ENCODE measurements at regions not wholly inside any gene's neighbourhood (a gene's known extent, or its start where the extent isn't known, plus 50 kb on each side); places are given as distances from the start of the nearest gene placed in this dataset.

- no TSS peak for BruUV-seq (replicated peaks)
- Histone ChIP-seq H3K4me3 (replicated peaks in 1 of 3; ENCODE audit: insufficient read depth in 1 of 3, low read depth in 2 of 3, low read length in 3 of 3) (no peak overlapping the region), H3K4me2 (ENCODE audit: low read depth, low read length) (no peak overlapping the region), H3K27ac (ENCODE audit: extremely low read length, insufficient read depth, low read length) (no peak overlapping the region), H3K9ac (ENCODE audit: insufficient read depth, low read depth, low read length) (no peak overlapping the region), H3K9me3 (ENCODE audit: low read length) (peaks cover 67% of the 10 kb centered on the region), H3K79me2 (ENCODE audit: insufficient read depth, low read length) (no peaks in the 10 kb centered on the region), H3K4me1 (ENCODE audit: insufficient read depth, low read length) (no peaks in the 10 kb centered on the region), H2AFZ (ENCODE audit: low read length) (no peak overlapping the region), H3K27me3 (ENCODE audit: control insufficient read depth in 1 of 2, insufficient read depth in 2 of 2, low read length in 2 of 2) (no peaks in the 10 kb centered on the region), H3K36me3 (replicated peaks in 1 of 2; ENCODE audit: control insufficient read depth in 1 of 2, insufficient read depth in 2 of 2, low read length in 2 of 2) (no peaks in the 10 kb centered on the region), H4K20me1 (ENCODE audit: insufficient read depth, low read length) (no peaks in the 10 kb centered on the region)
- DNase-seq (ENCODE audit: low spot score) = no peak
- intact Hi-C loops (cut with micrococcal nuclease; ENCODE audit: unreplicated experiment) (no loop called here), in situ Hi-C loops (cut with HindIII; ENCODE audit: extremely low pct_ligation_motif_present, low pct_unique_long_range_greater_than_20kb) (no loop called here)
- no peak for ATAC-seq
- FAIRE-seq = no peak
- ChIA-PET CTCF (ENCODE audit: low intra/inter-chr PET ratio, low total read pairs) (no interaction called here), POLR2A (no interaction called here)
- 2% methylated on average over 5 of the region's 5 CpGs for WGBS (ENCODE audit: low lambda C conversion rate)
- no peak for TF ChIP-seq DR1 (CRISPR knock-in tag; IDR thresholded peaks at IDR 0.05)
- TF ChIP-seq KAT2B (IDR thresholded peaks at IDR 0.05; ENCODE audit: borderline replicate concordance, low read depth, low read length) = no peak
- TF ChIP-seq TFDP1 (CRISPR knock-in tag; IDR thresholded peaks at IDR 0.05; ENCODE audit: borderline replicate concordance) = no peak
- no peak for TF ChIP-seq ZNF501 (CRISPR knock-in tag; IDR thresholded peaks at IDR 0.05)
- no peak for TF ChIP-seq ZNF616 (CRISPR knock-in tag; IDR thresholded peaks at IDR 0.05; ENCODE audit: low read depth)
- TF ChIP-seq ARID2 (CRISPR knock-in tag; IDR thresholded peaks at IDR 0.05; ENCODE audit: borderline replicate concordance) = no peak
- TF ChIP-seq ZNF30 (CRISPR knock-in tag; IDR thresholded peaks at IDR 0.05) = no peak
- TF ChIP-seq SP140L (CRISPR knock-in tag; IDR thresholded peaks at IDR 0.05; ENCODE audit: borderline replicate concordance) = no peak
- TF ChIP-seq ZMYM2 (CRISPR knock-in tag; IDR thresholded peaks at IDR 0.05) = no peak
- TF ChIP-seq SIN3B (IDR thresholded peaks at IDR 0.05; ENCODE audit: low read length) = no peak
- no peak for TF ChIP-seq ZNF646 (CRISPR knock-in tag; IDR thresholded peaks at IDR 0.05)
- TF ChIP-seq DRAP1 (CRISPR knock-in tag; IDR thresholded peaks at IDR 0.05) = no peak
- TF ChIP-seq ZNF546 (CRISPR knock-in tag; conservative IDR thresholded peaks at IDR 0.05) = no peak
- no peak for TF ChIP-seq BCL6 (CRISPR knock-in tag; IDR thresholded peaks at IDR 0.05)
- no peak for TF ChIP-seq ZBTB49 (CRISPR knock-in tag; IDR thresholded peaks at IDR 0.05; ENCODE audit: borderline replicate concordance)
- no peak for TF ChIP-seq ZNF878 (CRISPR knock-in tag; IDR thresholded peaks at IDR 0.05)
Observed at GRCh38 chr7:53428045-53428444, 392.6 kb downstream of the POM121L12 start.

Measured in HepG2 (cell line).